ENCODE measurements at regions not wholly inside any gene's neighbourhood (a gene's known extent, or its start where the extent isn't known, plus 50 kb on each side); places are given as distances from the start of the nearest gene placed in this dataset.

- no peak for DNase-seq (ENCODE audit: low read depth in 2 of 3, low spot score in 1 of 3)
Observed at GRCh38 chr16:79734721-79735120, 134.2 kb upstream of the MAF start.

GRCh38 chr16:79728923-79729240 is 128.3 kb upstream of the MAF start:
- no peak for DNase-seq (ENCODE audit: low read depth in 2 of 3, low spot score in 1 of 3)

- DNase-seq (ENCODE audit: low read depth in 2 of 3, low spot score in 1 of 3), result no peak
Observed at GRCh38 chr16:79728048-79728922, 127.7 kb upstream of the MAF start.

- no peak for DNase-seq (ENCODE audit: low read depth in 2 of 3, low spot score in 1 of 3)
Observed at GRCh38 chr16:79726902-79727301, 126.4 kb upstream of the MAF start.

- DNase-seq (ENCODE audit: low read depth in 2 of 3, low spot score in 1 of 3), result no peak
Observed at GRCh38 chr16:79725051-79725450, 124.5 kb upstream of the MAF start.

- no peak for DNase-seq (ENCODE audit: low read depth in 2 of 3, low spot score in 1 of 3)
Observed at GRCh38 chr16:79723583-79724168, 123.1 kb upstream of the MAF start.

- DNase-seq (ENCODE audit: low read depth in 2 of 3, low spot score in 1 of 3), result no peak
Observed at GRCh38 chr16:79721270-79721669, 120.7 kb upstream of the MAF start.

- DNase-seq (ENCODE audit: low read depth in 2 of 3, low spot score in 1 of 3), result no peak
Observed at GRCh38 chr16:79717333-79718137, 117.0 kb upstream of the MAF start.

- no peak for DNase-seq (ENCODE audit: low read depth in 2 of 3, low spot score in 1 of 3)
Observed at GRCh38 chr16:79716645-79717332, 116.3 kb upstream of the MAF start.

GRCh38 chr16:79715061-79715460 is 114.5 kb upstream of the MAF start:
- DNase-seq (ENCODE audit: low read depth in 2 of 3, low spot score in 1 of 3), result no peak

GRCh38 chr16:79714440-79714839 is 113.9 kb upstream of the MAF start:
- no peak for DNase-seq (ENCODE audit: low read depth in 2 of 3, low spot score in 1 of 3)

GRCh38 chr16:79713609-79714309 is 113.2 kb upstream of the MAF start:
- no peak for DNase-seq (ENCODE audit: low read depth in 2 of 3, low spot score in 1 of 3)

- DNase-seq (ENCODE audit: low read depth in 2 of 3, low spot score in 1 of 3), result no peak
Observed at GRCh38 chr16:79712276-79712675, 111.7 kb upstream of the MAF start.

- DNase-seq (ENCODE audit: low read depth in 2 of 3, low spot score in 1 of 3), result no peak
Observed at GRCh38 chr16:79707876-79708275, 107.3 kb upstream of the MAF start.

- no peak for DNase-seq (ENCODE audit: low read depth in 2 of 3, low spot score in 1 of 3)
Observed at GRCh38 chr16:79703066-79703465, 102.5 kb upstream of the MAF start.

- no peak for DNase-seq (ENCODE audit: low read depth in 2 of 3, low spot score in 1 of 3)
Observed at GRCh38 chr16:79698341-79698753, 97.8 kb upstream of the MAF start.

GRCh38 chr16:79697562-79698112 is 97.1 kb upstream of the MAF start:
- no peak for DNase-seq (ENCODE audit: low read depth in 2 of 3, low spot score in 1 of 3)

- no peak for DNase-seq (ENCODE audit: low read depth in 2 of 3, low spot score in 1 of 3)
Observed at GRCh38 chr16:79691007-79691406, 90.5 kb upstream of the MAF start.

GRCh38 chr16:79690159-79690558 is 89.6 kb upstream of the MAF start:
- no peak for DNase-seq (ENCODE audit: low read depth in 2 of 3, low spot score in 1 of 3)

- no peak for DNase-seq (ENCODE audit: low read depth in 2 of 3, low spot score in 1 of 3)
Observed at GRCh38 chr16:79687249-79688130, 87.0 kb upstream of the MAF start.

All from stimulated activated CD4-positive, alpha-beta T cell treated with anti-CD3 and anti-CD28 coated beads, Interleukin-12 subunit alpha, Interleukin-12 subunit beta, amount 100 ng/mL, for 48 hours (primary cell).